H1 (cell line): ENCODE measurements at regions not wholly inside any gene's neighbourhood (a gene's known extent, or its start where the extent isn't known, plus 50 kb on each side); places are given as distances from the start of the nearest gene placed in this dataset.

ENCODE experiments used
- CTCF ChIA-PET: fragments of 300-600 bp; sonication (Branson Sonifier 250); formaldehyde crosslinking; loops from one replicate; lab custom pipeline; 2021; ENCODE audit not compliant: partially characterized antibody; lab: Charles Lee
- POLR2A ChIA-PET: fragments of 300-600 bp; sonication (Branson Sonifier 250); formaldehyde crosslinking; loops from one replicate; lab custom pipeline; 2021; ENCODE audit warnings: inconsistent platforms; ENCODE audit not compliant: partially characterized antibody; lab: Charles Lee
- DNase-seq, 2 experiments: peaks; one replicate each; pipeline versions ENCODE4 v3.0.0 to v3.0.0-alpha.2; 2010 to 2022; ENCODE audit warnings: low spot score in 2 of 2, low read depth in 1 of 2, mixed read lengths in 1 of 2
- FAIRE-seq: peaks from 2 replicates; lab custom pipeline; 2011; peaks lifted over from hg19 to GRCh38; lab: Jason Lieb, UNC
- H2AFZ ChIP-seq: 2 replicates; pipeline ENCODE4 v1.8.1; 2012; ENCODE audit warnings: low read length, inconsistent platforms
- H2AK5ac ChIP-seq: 2 replicates; pipeline ENCODE4 v1.6.1; 2013; ENCODE audit warnings: low read depth, low read length
- H2BK120ac ChIP-seq: replicated peaks from 2 replicates; pipeline ENCODE3; 2013; ENCODE audit warnings: low read depth, low read length, inconsistent platforms
- H2BK12ac ChIP-seq: 2 replicates; pipeline ENCODE4 v1.6.1; 2013; ENCODE audit warnings: low read depth, low read length
- H2BK15ac ChIP-seq: 2 replicates; pipeline ENCODE4 v1.6.1; 2013; ENCODE audit warnings: low read length
- H2BK20ac ChIP-seq: 2 replicates; pipeline ENCODE4 v1.6.1; 2013; ENCODE audit warnings: low read length
- H2BK5ac ChIP-seq: 2 replicates; pipeline ENCODE4 v1.6.1; 2013; ENCODE audit warnings: low read depth, low read length
- H3K14ac ChIP-seq: 2 replicates; pipeline ENCODE4 v1.6.1; 2013; ENCODE audit warnings: inconsistent platforms; ENCODE audit not compliant: insufficient read length
- H3K18ac ChIP-seq: 2 replicates; pipeline ENCODE4 v1.6.1; 2013; ENCODE audit warnings: low read length; ENCODE audit errors: extremely low read depth
- H3K23ac ChIP-seq: 2 replicates; pipeline ENCODE4 v1.6.1; 2013; ENCODE audit warnings: inconsistent platforms; ENCODE audit not compliant: insufficient read length
- H3K23me2 ChIP-seq: 2 replicates; pipeline ENCODE4 v1.6.1; 2013; ENCODE audit warnings: low read depth, low read length
- H3K27ac ChIP-seq: 2 replicates; pipeline ENCODE4 v1.6.1; 2011; ENCODE audit warnings: low read depth, low read length, inconsistent platforms
- H3K27me3 ChIP-seq, 4 experiments: replicated peaks in 1 of 4; 1 replicate in 1 of 4; 2 replicates in 3 of 4; pipeline versions ENCODE4 v1.6.1 to v1.8.1; 2011 to 2013; ENCODE audit warnings: low read length in 3 of 4, mild to moderate bottlenecking in 3 of 4, inconsistent platforms in 2 of 4, mixed read lengths in 2 of 4, moderate library complexity in 1 of 4; ENCODE audit not compliant: control insufficient read depth in 3 of 4, insufficient read depth in 3 of 4; ENCODE audit errors: extremely low read depth in 1 of 4
- H3K36me3 ChIP-seq, 4 experiments: 2 replicates each; pipeline versions ENCODE4 v1.6.1 to v1.8.1; 2011 to 2013; ENCODE audit warnings: mild to moderate bottlenecking in 4 of 4, low read length in 3 of 4, moderate library complexity in 2 of 4, control low read depth in 1 of 4, inconsistent platforms in 1 of 4; ENCODE audit not compliant: insufficient read depth in 4 of 4, control insufficient read depth in 2 of 4
- H3K4ac ChIP-seq: replicated peaks from 2 replicates; pipeline ENCODE3; 2013; ENCODE audit warnings: low read length, low read depth, mixed read lengths, inconsistent platforms; ENCODE audit not compliant: insufficient read length
- H3K4me1 ChIP-seq, 4 experiments: replicated peaks in 1 of 4; 1 replicate in 1 of 4; 2 replicates in 3 of 4; pipeline versions ENCODE4 v1.6.1 to v1.8.1; 2011 to 2013; ENCODE audit warnings: low read length in 3 of 4, inconsistent platforms in 2 of 4, mixed read lengths in 1 of 4; ENCODE audit not compliant: insufficient read depth in 4 of 4, control insufficient read depth in 3 of 4
- H3K4me2 ChIP-seq, 2 experiments: 2 replicates each; pipeline versions ENCODE4 v1.6.1 to v1.8.1; 2011 to 2013; ENCODE audit warnings: low read depth in 2 of 2, low read length in 2 of 2, control low read depth in 1 of 2, inconsistent platforms in 1 of 2, mild to moderate bottlenecking in 1 of 2; ENCODE audit not compliant: insufficient read depth in 1 of 2
- H3K4me3 ChIP-seq, 4 experiments: fragments of 200-600, 300-600 bp in 1 of 4; sonication (generic), shearing (Covaris generic), sonication (Bioruptor Twin) in 1 of 4; 2 replicates each; pipeline versions ENCODE4 v1.5.1 to v1.8.1; 2011 to 2016; ENCODE audit warnings: low read length in 4 of 4, low read depth in 3 of 4, control low read depth in 2 of 4, inconsistent platforms in 2 of 4, mild to moderate bottlenecking in 2 of 4, mixed read lengths in 1 of 4, moderate library complexity in 1 of 4; ENCODE audit not compliant: insufficient read depth in 2 of 4; ENCODE audit errors: extremely low read depth in 1 of 4
- H3K56ac ChIP-seq: replicated peaks from 2 replicates; pipeline ENCODE3; 2013; ENCODE audit warnings: low read depth, mild to moderate bottlenecking, mixed read lengths, low read length, inconsistent platforms; ENCODE audit not compliant: insufficient read length
- H3K79me1 ChIP-seq: 2 replicates; pipeline ENCODE4 v1.6.1; 2013; ENCODE audit warnings: low read depth, low read length, control low read depth
- H3K79me2 ChIP-seq, 2 experiments: 2 replicates each; pipeline versions ENCODE4 v1.6.1 to v1.8.1; 2012 to 2013; ENCODE audit warnings: low read length in 2 of 2, mild to moderate bottlenecking in 2 of 2, inconsistent platforms in 1 of 2; ENCODE audit not compliant: insufficient read depth in 2 of 2, control insufficient read depth in 1 of 2
- H3K9ac ChIP-seq, 4 experiments: replicated peaks in 1 of 4; 1 replicate in 1 of 4; 2 replicates in 3 of 4; pipeline versions ENCODE4 v1.6.1 to v1.8.1; 2011 to 2013; ENCODE audit warnings: low read depth in 3 of 4, low read length in 3 of 4, control low read depth in 2 of 4, mild to moderate bottlenecking in 2 of 4, moderate library complexity in 2 of 4, inconsistent platforms in 1 of 4; ENCODE audit errors: extremely low read depth in 1 of 4
- H3K9me3 ChIP-seq, 2 experiments: 2 replicates each; pipeline versions ENCODE4 v1.6.1 to v1.8.1; 2012 to 2013; ENCODE audit warnings: mild to moderate bottlenecking in 2 of 2, moderate library complexity in 2 of 2, control low read depth in 1 of 2, inconsistent platforms in 1 of 2, low read depth in 1 of 2, low read length in 1 of 2, mixed read lengths in 1 of 2; ENCODE audit not compliant: insufficient read depth in 2 of 2
- H4K20me1 ChIP-seq, 2 experiments: replicated peaks in 1 of 2; 2 replicates each; pipeline versions ENCODE3 to v1.8.1; 2011 to 2013; ENCODE audit warnings: inconsistent platforms in 2 of 2, low read length in 2 of 2, mild to moderate bottlenecking in 1 of 2; ENCODE audit not compliant: insufficient read depth in 2 of 2, control insufficient read depth in 1 of 2
- H4K5ac ChIP-seq: 2 replicates; pipeline ENCODE4 v1.6.1; 2013; ENCODE audit warnings: low read length, low read depth, mixed read lengths, inconsistent platforms; ENCODE audit not compliant: insufficient read length
- H4K8ac ChIP-seq: 2 replicates; pipeline ENCODE4 v1.8.0; 2013; ENCODE audit warnings: mild to moderate bottlenecking, moderate library complexity, low read length, inconsistent platforms; ENCODE audit not compliant: insufficient read depth; ENCODE audit errors: extremely low read depth
- H4K91ac ChIP-seq: replicated peaks from 2 replicates; pipeline ENCODE3; 2013; ENCODE audit warnings: low read length, mixed read lengths, inconsistent platforms; ENCODE audit not compliant: insufficient read length
- ASH2L ChIP-seq: fragments of 200-600, 300-600 bp; sonication (generic); IDR thresholded peaks from one replicate; pipeline ENCODE4 v1.7.1; 2017; ENCODE audit warnings: low read length
- CBX5 ChIP-seq: fragments of 300-800, 300-1000 bp; sonication (generic); IDR thresholded peaks from 2 replicates; pipeline ENCODE4 v1.7.1; 2016; ENCODE audit warnings: antibody characterized with exemption, low read length, low read depth
- CEBPB ChIP-seq: IDR thresholded peaks from 2 replicates; pipeline ENCODE4 v1.6.1; 2012; ENCODE audit warnings: low read depth, low read length
- CTBP2 ChIP-seq: IDR thresholded peaks from 2 replicates; pipeline ENCODE4 v1.7.0; 2011; ENCODE audit warnings: borderline replicate concordance, mild to moderate bottlenecking, moderate library complexity, mixed read lengths, low read length; ENCODE audit not compliant: insufficient read depth, insufficient read length
- HDAC2 ChIP-seq, 2 experiments: fragments of 300-600 bp in 1 of 2; sonication (generic) in 1 of 2; IDR thresholded peaks; 2 replicates each; pipeline ENCODE4 v1.6.1; 2011 to 2012; ENCODE audit warnings: low read depth in 2 of 2, low read length in 2 of 2, mild to moderate bottlenecking in 2 of 2, moderate library complexity in 2 of 2, borderline replicate concordance in 1 of 2, inconsistent platforms in 1 of 2
- NANOG ChIP-seq: IDR thresholded peaks from 2 replicates; pipeline ENCODE4 v1.6.1; 2011; ENCODE audit warnings: low read length, low read depth, mild to moderate bottlenecking, inconsistent platforms; ENCODE audit not compliant: insufficient read depth, poor library complexity, severe bottlenecking
- RFX5 ChIP-seq: IDR thresholded peaks from 2 replicates; pipeline ENCODE4 v1.6.1; 2011; ENCODE audit warnings: low read depth, low read length, improper control_type of control experiment, borderline replicate concordance
- SP1 ChIP-seq: IDR thresholded peaks from 2 replicates; pipeline ENCODE4 v1.6.1; 2011; ENCODE audit warnings: low read depth, low read length
- SP2 ChIP-seq: IDR thresholded peaks from 2 replicates; pipeline ENCODE4 v1.6.1; 2012; ENCODE audit warnings: mild to moderate bottlenecking, low read length, inconsistent platforms
- SP4 ChIP-seq: IDR thresholded peaks from 2 replicates; pipeline ENCODE4 v1.6.1; 2012; ENCODE audit warnings: low read length, inconsistent platforms
- TBP ChIP-seq: IDR thresholded peaks from 2 replicates; pipeline ENCODE4 v1.6.1; 2011; ENCODE audit warnings: low read depth, low read length, improper control_type of control experiment
- TF ChIP-seq, protein P1 (sequence below): IDR thresholded peaks from 2 replicates; pipeline ENCODE4 v1.6.1; 2011; ENCODE audit warnings: low read depth, mild to moderate bottlenecking, low read length; ENCODE audit not compliant: insufficient read depth

DNA sequence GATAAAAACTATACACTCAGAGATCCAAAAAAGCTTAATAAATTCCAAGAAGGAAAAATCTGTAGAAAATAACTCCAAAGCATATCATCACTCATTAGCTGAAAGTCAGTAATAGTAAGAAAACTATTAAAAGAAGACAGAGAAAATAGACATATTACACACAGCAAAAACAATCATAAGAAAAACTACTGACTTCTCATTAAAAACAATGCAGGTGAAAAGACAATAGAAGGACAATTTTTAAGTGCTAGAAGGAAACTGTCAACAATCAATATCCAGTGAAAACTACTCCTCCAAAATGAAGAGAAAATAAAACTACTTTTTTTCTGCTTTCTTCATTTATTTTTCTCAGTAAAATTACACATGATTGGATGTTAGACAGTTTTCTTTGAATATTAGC, 56.5 kb downstream of the BLID start:
- H2BK20ac ChIP-seq, result no peak overlapping the region
- H3K4ac ChIP-seq, result no peak overlapping the region
- H3K27me3 ChIP-seq, result no peaks in the 10 kb centered on the region
- no peak overlapping the region for H3K9ac ChIP-seq
- H3K9me3 ChIP-seq, result peaks cover 3 to 6% of the 10 kb centered on the region in 2 experiments; a peak in 3 of 4 replicates
- no peak overlapping the region for H2AFZ ChIP-seq
- no peaks in the 10 kb centered on the region for H4K20me1 ChIP-seq
- no peaks in the 10 kb centered on the region for H3K23me2 ChIP-seq
- H4K8ac ChIP-seq, result no peak overlapping the region
- TF ChIP-seq HDAC2 (IDR thresholded peaks at IDR 0.05; ENCODE audit: borderline replicate concordance in 1 of 2, low read depth in 2 of 2, low read length in 2 of 2) (no peak), SP1 (no peak), SP4 (no peak), CEBPB (no peak), ASH2L (no peak), CTBP2 (no peak), RFX5 (no peak), NANOG (no peak), SP2 (no peak), TBP (no peak), CBX5 (no peak)
- TF ChIP-seq, protein P1, sequence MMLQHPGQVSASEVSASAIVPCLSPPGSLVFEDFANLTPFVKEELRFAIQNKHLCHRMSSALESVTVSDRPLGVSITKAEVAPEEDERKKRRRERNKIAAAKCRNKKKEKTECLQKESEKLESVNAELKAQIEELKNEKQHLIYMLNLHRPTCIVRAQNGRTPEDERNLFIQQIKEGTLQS, result no peak
- no peak overlapping the region for H3K23ac ChIP-seq
- H3K4me3 ChIP-seq, result no peak overlapping the region
- H3K56ac ChIP-seq, result no peak overlapping the region
- no peak overlapping the region for H3K18ac ChIP-seq
- no peaks in the 10 kb centered on the region for H3K36me3 ChIP-seq
- H2BK15ac ChIP-seq, result no peak overlapping the region
- no peaks in the 10 kb centered on the region for H3K79me2 ChIP-seq
- no peak overlapping the region for H2AK5ac ChIP-seq
- DNase-seq, result no peak
- no peak for FAIRE-seq
- ChIA-PET POLR2A (no interaction called here), CTCF (interaction anchor here (0.5 kb wide), 1 partner anchor 68 kb away, joined by 3 read pairs; no protein-coding TSS in a partner anchor)
- H2BK120ac ChIP-seq, result no peak overlapping the region
- H3K4me2 ChIP-seq, result no peak overlapping the region
- H3K4me1 ChIP-seq, result no peaks in the 10 kb centered on the region
- no peak overlapping the region for H4K91ac ChIP-seq
- no peak overlapping the region for H2BK5ac ChIP-seq
- H3K14ac ChIP-seq, result no peak overlapping the region
- no peak overlapping the region for H4K5ac ChIP-seq
- H3K79me1 ChIP-seq, result no peaks in the 10 kb centered on the region
- H3K27ac ChIP-seq, result no peak overlapping the region
- no peak overlapping the region for H2BK12ac ChIP-seq
